ENCODE measurements at regions not wholly inside any gene's neighbourhood (a gene's known extent, or its start where the extent isn't known, plus 50 kb on each side); places are given as distances from the start of the nearest gene placed in this dataset.

DNA sequence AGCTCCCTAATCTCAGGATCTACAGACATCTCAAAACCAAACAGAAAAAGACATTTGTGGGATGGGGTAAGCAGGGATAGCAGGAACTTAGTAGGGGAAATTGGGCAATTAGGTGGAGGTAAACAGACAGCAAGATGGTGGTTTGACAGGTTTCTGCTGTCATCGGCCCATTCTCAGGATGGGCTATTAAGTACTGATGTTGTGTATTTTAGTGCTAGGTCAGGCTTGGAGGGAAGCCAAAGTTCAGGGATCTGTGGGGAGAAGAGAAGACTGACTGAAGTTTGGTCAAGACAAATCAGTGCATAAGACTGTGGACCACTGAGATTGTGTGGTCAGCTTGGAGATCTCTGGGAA is 96.8 kb upstream of the THUMPD2 start:
- DNase-seq (ENCODE audit: low spot score in 2 of 2, unreplicated experiment in 2 of 2) = no peak
- H3K27me3 Mint-ChIP-seq (ENCODE audit: low read depth) = no peaks in the 10 kb centered on the region
- H3K4me3 Mint-ChIP-seq = no peak overlapping the region
- no peaks in the 10 kb centered on the region for H3K4me1 Mint-ChIP-seq
- peaks cover 31% of the 10 kb centered on the region for H3K9me3 Mint-ChIP-seq
- no peak overlapping the region for H3K27ac Mint-ChIP-seq
- H3K36me3 Mint-ChIP-seq = no peaks in the 10 kb centered on the region
- TF ChIP-seq, protein P1, sequence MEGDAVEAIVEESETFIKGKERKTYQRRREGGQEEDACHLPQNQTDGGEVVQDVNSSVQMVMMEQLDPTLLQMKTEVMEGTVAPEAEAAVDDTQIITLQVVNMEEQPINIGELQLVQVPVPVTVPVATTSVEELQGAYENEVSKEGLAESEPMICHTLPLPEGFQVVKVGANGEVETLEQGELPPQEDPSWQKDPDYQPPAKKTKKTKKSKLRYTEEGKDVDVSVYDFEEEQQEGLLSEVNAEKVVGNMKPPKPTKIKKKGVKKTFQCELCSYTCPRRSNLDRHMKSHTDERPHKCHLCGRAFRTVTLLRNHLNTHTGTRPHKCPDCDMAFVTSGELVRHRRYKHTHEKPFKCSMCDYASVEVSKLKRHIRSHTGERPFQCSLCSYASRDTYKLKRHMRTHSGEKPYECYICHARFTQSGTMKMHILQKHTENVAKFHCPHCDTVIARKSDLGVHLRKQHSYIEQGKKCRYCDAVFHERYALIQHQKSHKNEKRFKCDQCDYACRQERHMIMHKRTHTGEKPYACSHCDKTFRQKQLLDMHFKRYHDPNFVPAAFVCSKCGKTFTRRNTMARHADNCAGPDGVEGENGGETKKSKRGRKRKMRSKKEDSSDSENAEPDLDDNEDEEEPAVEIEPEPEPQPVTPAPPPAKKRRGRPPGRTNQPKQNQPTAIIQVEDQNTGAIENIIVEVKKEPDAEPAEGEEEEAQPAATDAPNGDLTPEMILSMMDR (IDR thresholded peaks at IDR 0.05; ENCODE audit: unreplicated experiment) = no peak

GRCh38 chr2:39875182-39875913 is 96.3 kb upstream of the THUMPD2 start:
- TF ChIP-seq, protein P1 (IDR thresholded peaks at IDR 0.05; ENCODE audit: unreplicated experiment) = no peak
- Mint-ChIP-seq H3K4me3 (no peak overlapping the region), H3K27me3 (ENCODE audit: low read depth) (peaks cover 2% of the 10 kb centered on the region), H3K4me1 (no peaks in the 10 kb centered on the region), H3K27ac (no peak overlapping the region), H3K36me3 (no peaks in the 10 kb centered on the region), H3K9me3 (peaks cover 27% of the 10 kb centered on the region)
- DNase-seq (ENCODE audit: low spot score in 2 of 2, unreplicated experiment in 2 of 2) = no peak

DNA sequence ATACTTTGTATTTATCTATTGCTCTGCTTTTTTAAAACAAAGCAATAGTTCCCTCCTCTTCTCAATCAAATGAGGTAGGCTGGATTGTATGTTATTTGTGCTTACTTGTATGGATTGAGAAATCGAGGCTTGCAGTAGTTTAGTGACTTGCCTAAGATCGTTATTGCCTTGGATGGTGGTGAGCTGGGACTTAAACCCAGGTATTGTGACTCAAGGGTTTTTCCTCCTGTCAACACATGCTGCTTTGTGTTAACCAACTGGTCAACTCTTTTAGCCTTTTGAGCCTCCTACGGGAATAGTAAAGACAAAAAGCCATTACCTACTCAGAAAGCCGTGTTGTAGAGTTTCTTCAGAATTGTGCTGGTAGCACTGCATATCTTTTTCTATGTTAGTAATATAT is 95.2 kb upstream of the THUMPD2 start:
- no peaks in the 10 kb centered on the region for H3K4me1 Mint-ChIP-seq
- no peak overlapping the region for H3K27ac Mint-ChIP-seq
- TF ChIP-seq, protein P1 (IDR thresholded peaks at IDR 0.05; ENCODE audit: unreplicated experiment) = no peak
- H3K4me3 Mint-ChIP-seq = no peak overlapping the region
- no peak for DNase-seq (ENCODE audit: low spot score in 2 of 2, unreplicated experiment in 2 of 2)
- peaks cover 5% of the 10 kb centered on the region for H3K27me3 Mint-ChIP-seq (ENCODE audit: low read depth)
- H3K36me3 Mint-ChIP-seq = no peaks in the 10 kb centered on the region
- H3K9me3 Mint-ChIP-seq = peaks cover 18% of the 10 kb centered on the region

DNA sequence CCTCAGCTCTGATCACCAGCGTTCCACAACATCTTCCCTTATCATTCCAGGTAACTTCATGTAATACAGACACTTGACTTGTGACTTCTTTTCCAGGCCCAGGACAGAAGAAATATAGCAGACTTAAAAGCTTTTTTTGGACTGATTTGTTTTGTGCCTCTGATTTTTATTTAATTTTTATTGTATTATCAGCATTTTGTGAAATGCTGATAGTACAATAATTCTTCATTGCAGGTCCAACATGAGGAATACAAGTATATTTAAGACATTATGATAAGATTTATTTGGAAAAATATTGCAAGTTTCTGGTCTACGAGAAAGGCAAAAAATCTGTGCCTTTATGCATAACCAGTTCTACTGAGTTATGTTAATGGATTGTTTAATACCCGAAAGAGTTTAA is 94.5 kb upstream of the THUMPD2 start:
- Mint-ChIP-seq H3K27ac (no peak overlapping the region), H3K4me3 (no peak overlapping the region), H3K36me3 (no peaks in the 10 kb centered on the region), H3K27me3 (ENCODE audit: low read depth) (peaks cover 8% of the 10 kb centered on the region), H3K4me1 (no peaks in the 10 kb centered on the region), H3K9me3 (peaks cover 14% of the 10 kb centered on the region)
- DNase-seq (ENCODE audit: low spot score in 2 of 2, unreplicated experiment in 2 of 2) = no peak
- TF ChIP-seq, protein P1 (IDR thresholded peaks at IDR 0.05; ENCODE audit: unreplicated experiment) = no peak

DNA sequence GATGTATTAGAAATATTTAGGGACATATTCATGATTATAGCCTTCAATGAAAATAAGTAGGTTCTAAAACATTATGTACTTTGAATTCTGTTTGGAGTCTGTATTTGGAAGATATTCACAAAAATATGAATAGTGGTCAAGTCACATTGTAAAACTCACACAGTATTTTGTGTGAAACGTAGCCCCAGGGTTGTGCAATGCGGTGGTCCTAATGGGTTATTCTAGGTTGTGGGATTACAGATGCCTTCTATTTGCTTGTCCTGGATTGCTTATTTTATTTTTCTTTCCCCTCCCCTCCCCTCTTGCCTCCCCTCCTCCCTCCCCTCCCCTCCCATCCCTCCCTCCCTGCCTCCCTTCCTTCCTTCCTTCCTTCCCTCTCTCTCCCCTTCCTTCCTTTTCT is 93.7 kb upstream of the THUMPD2 start:
- H3K4me1 Mint-ChIP-seq = no peaks in the 10 kb centered on the region
- H3K27ac Mint-ChIP-seq = no peak overlapping the region
- peaks cover 7% of the 10 kb centered on the region for H3K9me3 Mint-ChIP-seq
- TF ChIP-seq, protein P1 (IDR thresholded peaks at IDR 0.05; ENCODE audit: unreplicated experiment) = no peak
- H3K27me3 Mint-ChIP-seq (ENCODE audit: low read depth) = peaks cover 8% of the 10 kb centered on the region
- no peaks in the 10 kb centered on the region for H3K36me3 Mint-ChIP-seq
- no peak for DNase-seq (ENCODE audit: low spot score in 2 of 2, unreplicated experiment in 2 of 2)
- no peak overlapping the region for H3K4me3 Mint-ChIP-seq
